GM13977 (cell line): ENCODE measurements at regions not wholly inside any gene's neighbourhood (a gene's known extent, or its start where the extent isn't known, plus 50 kb on each side); places are given as distances from the start of the nearest gene placed in this dataset.
"Not testable (repeated sequence)": the region's sequence is repeated elsewhere in the genome, so short reads cannot be mapped to it uniquely, and the experiment has no call there.

Experiments used
- DNase-seq: peaks from one replicate; pipeline ENCODE4 v3.0.0; 2012; ENCODE audit warnings: low spot score
- CTCF ChIP-seq: IDR thresholded peaks from 2 replicates; pipeline ENCODE4 v1.5.1; 2012; ENCODE audit warnings: mild to moderate bottlenecking, control low read depth; ENCODE audit not compliant: insufficient read depth; ENCODE audit errors: extremely low read depth, missing control alignments
- in situ Hi-C: fragments of 300-500 bp; cut with MboI; formaldehyde crosslinking; loops from one replicate; pipeline ENCODE4 v1.12.0; 2022; ENCODE audit warnings: low sequenced_read_pairs, low pct_unique_long_range_greater_than_20kb, mixed read lengths, inconsistent platforms; ENCODE audit not compliant: unreplicated experiment

DNA sequence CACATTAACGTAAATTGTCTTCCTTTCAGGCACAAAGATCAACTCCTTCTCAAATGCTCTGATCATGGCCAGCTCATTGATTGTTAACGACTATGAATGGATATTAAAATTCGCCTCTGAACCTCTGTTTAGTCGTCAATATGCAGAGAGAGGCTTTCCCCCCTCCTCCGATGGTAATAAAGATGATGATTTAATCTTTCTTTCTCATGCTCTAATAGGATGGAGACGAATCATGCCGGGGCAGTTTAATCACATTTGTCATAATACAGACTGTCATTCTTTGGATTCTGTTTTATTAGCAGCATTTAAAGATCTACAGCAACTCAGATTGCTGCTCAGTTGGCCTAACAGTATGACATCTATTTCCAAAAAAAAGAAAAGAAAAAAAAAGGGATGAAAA lies 132.9 kb downstream of the SREK1 start:
- in situ Hi-C loops = no loop called here
- no peak for TF ChIP-seq CTCF

GRCh38 chr5:66277981-66278380 lies 133.9 kb downstream of the SREK1 start:
- no peak for DNase-seq
- no peak for TF ChIP-seq CTCF
- in situ Hi-C loops = no loop called here

More for the DNA sequence above, 132.9 kb downstream of the SREK1 start:
- DNase-seq = no peak

GRCh38 chr5:66281294-66281693 lies 137.2 kb downstream of the SREK1 start:
- in situ Hi-C loops = no loop called here
- TF ChIP-seq CTCF = no peak
- no peak for DNase-seq

- in situ Hi-C loops = no loop called here
These were observed 140.7 kb downstream of the SREK1 start for GRCh38 chr5:66284588-66285342.

DNA sequence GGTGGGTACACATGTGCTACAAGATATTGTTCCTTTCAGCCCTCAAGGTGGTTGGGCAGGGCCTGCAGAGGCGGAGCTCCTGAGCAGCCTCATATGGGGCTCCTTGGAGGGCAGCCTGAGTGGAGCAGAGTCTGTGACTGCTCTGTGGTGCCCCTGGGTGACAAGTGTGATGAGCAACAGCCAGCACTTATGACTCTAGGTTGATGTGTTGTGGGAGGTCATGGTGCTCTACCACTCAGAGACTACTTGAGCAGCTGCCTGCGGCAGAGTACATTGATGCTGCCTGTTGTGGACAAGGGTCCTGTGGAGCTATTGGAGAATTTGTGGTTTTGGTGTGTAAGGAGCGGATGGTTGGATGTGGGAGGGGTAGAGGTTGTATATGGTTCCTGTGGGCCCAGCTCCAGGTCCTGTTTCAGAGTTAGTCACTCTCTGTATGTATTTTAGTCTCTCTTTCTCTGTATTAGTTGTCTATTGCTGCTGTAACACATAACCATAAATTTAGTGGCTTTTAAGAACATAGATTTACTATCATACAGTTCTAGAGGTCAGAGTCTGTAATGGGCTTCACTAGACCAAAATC lies 141.3 kb downstream of the SREK1 start:
- DNase-seq = no peak
- in situ Hi-C loops = no loop called here
- TF ChIP-seq CTCF = no peak

More at GRCh38 chr5:66284588-66285342, 140.7 kb downstream of the SREK1 start:
- no peak for TF ChIP-seq CTCF
- DNase-seq = no peak

- no peak for TF ChIP-seq CTCF
- in situ Hi-C loops = no loop called here
- no peak for DNase-seq
These were observed 147.7 kb downstream of the SREK1 start for GRCh38 chr5:66291771-66292170.

- in situ Hi-C loops, DNase-seq: not testable (repeated sequence)
These were observed 149.8 kb downstream of the SREK1 start for GRCh38 chr5:66293851-66294250.
